Ishikawa (cell line): ENCODE measurements at regions not wholly inside any gene's neighbourhood (a gene's known extent, or its start where the extent isn't known, plus 50 kb on each side); places are given as distances from the start of the nearest gene placed in this dataset.

Experiments used
- CEBPB ChIP-seq: IDR thresholded peaks from 2 replicates; pipeline ENCODE4 v1.6.1; 2012
- CREB1 ChIP-seq: IDR thresholded peaks from 2 replicates; pipeline ENCODE4 v1.6.1; 2012; ENCODE audit warnings: low read depth
- EGR1 ChIP-seq: IDR thresholded peaks from 2 replicates; pipeline ENCODE4 v1.6.1; 2012
- EP300 ChIP-seq: IDR thresholded peaks from 2 replicates; pipeline ENCODE4 v1.6.1; 2012; ENCODE audit warnings: borderline replicate concordance
- FOXM1 ChIP-seq: IDR thresholded peaks from 2 replicates; pipeline ENCODE4 v1.6.1; 2012; ENCODE audit warnings: low read depth, borderline replicate concordance
- RAD21 ChIP-seq: IDR thresholded peaks from 2 replicates; pipeline ENCODE4 v1.6.1; 2012; ENCODE audit warnings: low read depth
- TAF1 ChIP-seq: IDR thresholded peaks from 2 replicates; pipeline ENCODE4 v1.6.1; 2012; ENCODE audit warnings: low read depth, mild to moderate bottlenecking
- TCF12 ChIP-seq: IDR thresholded peaks from 2 replicates; pipeline ENCODE4 v1.6.1; 2012; ENCODE audit warnings: low read depth
- TEAD4 ChIP-seq: IDR thresholded peaks from 2 replicates; pipeline ENCODE4 v1.6.1; 2012
- YY1 ChIP-seq: IDR thresholded peaks from 2 replicates; pipeline ENCODE4 v1.6.1; 2012; ENCODE audit warnings: low read depth
- TF ChIP-seq, protein P1 (sequence below): IDR thresholded peaks from 2 replicates; pipeline ENCODE4 v1.6.1; 2012
- TF ChIP-seq, protein P2 (sequence below): IDR thresholded peaks from 2 replicates; pipeline ENCODE4 v1.6.1; 2012; ENCODE audit warnings: low read depth, mild to moderate bottlenecking
- TF ChIP-seq, protein P3 (sequence below): IDR thresholded peaks from 2 replicates; pipeline ENCODE4 v1.6.1; 2012

DNA sequence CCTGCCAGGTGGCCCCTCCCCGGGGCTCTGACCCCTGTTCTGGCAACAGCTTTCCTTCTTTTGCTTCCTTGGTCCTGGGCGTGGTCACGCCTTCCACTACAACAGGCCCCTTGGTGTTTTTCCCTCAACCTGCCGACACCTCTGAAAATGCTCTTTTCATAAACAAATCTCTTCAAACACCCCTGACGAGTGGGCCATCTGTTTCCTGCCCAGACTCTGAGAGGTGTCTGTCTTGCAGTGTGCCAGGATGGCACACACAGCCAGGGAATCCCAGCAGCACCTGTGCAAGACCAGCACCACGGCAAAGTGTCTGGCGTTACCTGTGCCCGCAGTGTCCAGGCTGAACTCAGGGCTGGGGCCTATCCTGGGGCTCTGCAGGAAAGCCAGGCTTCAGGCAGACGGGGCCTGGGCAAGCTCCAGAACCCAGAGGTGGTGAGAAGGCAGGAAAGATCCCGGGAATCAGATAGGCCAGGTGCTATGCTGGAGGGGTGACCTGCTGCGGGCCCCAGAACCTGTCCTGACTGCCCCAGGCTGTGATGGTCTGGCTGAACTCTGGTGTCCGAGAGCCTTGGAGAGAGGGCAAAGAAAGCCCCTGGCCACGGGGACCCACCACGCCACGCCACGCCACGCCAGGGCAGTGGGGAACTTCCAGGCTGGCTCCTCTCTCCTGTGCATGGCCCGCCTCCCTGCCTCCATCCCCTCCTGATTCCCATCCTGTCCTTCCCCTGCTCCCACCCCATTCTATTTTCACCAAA lies 88.9 kb downstream of the SIK1 start:
- TF ChIP-seq, protein P1, sequence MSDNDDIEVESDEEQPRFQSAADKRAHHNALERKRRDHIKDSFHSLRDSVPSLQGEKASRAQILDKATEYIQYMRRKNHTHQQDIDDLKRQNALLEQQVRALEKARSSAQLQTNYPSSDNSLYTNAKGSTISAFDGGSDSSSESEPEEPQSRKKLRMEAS = no peak
- TF ChIP-seq CEBPB = no peak

DNA sequence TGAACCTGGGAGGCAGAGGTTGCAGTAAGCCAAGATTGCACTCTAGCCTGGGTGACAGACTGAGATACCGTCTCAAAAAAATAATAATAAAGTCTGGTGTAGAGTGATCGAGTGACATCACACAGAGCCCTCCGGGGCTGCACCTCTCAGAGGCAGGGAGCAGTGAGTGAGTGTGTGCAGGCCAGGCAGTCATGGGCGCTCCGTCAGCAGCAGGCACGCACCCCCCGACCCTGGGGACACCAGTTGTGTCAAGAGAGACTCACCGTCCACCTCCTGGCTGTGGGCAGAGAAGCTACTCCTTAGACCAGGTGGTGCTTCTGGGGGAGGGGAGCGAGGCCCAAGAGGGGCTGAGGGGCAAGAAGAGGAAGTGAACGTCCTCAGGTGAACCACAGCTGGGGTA lies 91.8 kb downstream of the SIK1 start:
- no peak for TF ChIP-seq CEBPB
- no peak for TF ChIP-seq EGR1
- TF ChIP-seq, protein P1 = no peak
- no peak for TF ChIP-seq YY1
- TF ChIP-seq TAF1 = no peak
- TF ChIP-seq FOXM1 = no peak
- TF ChIP-seq, protein P2, sequence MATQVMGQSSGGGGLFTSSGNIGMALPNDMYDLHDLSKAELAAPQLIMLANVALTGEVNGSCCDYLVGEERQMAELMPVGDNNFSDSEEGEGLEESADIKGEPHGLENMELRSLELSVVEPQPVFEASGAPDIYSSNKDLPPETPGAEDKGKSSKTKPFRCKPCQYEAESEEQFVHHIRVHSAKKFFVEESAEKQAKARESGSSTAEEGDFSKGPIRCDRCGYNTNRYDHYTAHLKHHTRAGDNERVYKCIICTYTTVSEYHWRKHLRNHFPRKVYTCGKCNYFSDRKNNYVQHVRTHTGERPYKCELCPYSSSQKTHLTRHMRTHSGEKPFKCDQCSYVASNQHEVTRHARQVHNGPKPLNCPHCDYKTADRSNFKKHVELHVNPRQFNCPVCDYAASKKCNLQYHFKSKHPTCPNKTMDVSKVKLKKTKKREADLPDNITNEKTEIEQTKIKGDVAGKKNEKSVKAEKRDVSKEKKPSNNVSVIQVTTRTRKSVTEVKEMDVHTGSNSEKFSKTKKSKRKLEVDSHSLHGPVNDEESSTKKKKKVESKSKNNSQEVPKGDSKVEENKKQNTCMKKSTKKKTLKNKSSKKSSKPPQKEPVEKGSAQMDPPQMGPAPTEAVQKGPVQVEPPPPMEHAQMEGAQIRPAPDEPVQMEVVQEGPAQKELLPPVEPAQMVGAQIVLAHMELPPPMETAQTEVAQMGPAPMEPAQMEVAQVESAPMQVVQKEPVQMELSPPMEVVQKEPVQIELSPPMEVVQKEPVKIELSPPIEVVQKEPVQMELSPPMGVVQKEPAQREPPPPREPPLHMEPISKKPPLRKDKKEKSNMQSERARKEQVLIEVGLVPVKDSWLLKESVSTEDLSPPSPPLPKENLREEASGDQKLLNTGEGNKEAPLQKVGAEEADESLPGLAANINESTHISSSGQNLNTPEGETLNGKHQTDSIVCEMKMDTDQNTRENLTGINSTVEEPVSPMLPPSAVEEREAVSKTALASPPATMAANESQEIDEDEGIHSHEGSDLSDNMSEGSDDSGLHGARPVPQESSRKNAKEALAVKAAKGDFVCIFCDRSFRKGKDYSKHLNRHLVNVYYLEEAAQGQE = no peak
- no peak for TF ChIP-seq EP300
- TF ChIP-seq TCF12 = no peak
- no peak for TF ChIP-seq CREB1
- TF ChIP-seq, protein P3, sequence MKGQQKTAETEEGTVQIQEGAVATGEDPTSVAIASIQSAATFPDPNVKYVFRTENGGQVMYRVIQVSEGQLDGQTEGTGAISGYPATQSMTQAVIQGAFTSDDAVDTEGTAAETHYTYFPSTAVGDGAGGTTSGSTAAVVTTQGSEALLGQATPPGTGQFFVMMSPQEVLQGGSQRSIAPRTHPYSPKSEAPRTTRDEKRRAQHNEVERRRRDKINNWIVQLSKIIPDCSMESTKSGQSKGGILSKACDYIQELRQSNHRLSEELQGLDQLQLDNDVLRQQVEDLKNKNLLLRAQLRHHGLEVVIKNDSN = no peak
- TF ChIP-seq TEAD4 = no peak
- no peak for TF ChIP-seq RAD21

DNA sequence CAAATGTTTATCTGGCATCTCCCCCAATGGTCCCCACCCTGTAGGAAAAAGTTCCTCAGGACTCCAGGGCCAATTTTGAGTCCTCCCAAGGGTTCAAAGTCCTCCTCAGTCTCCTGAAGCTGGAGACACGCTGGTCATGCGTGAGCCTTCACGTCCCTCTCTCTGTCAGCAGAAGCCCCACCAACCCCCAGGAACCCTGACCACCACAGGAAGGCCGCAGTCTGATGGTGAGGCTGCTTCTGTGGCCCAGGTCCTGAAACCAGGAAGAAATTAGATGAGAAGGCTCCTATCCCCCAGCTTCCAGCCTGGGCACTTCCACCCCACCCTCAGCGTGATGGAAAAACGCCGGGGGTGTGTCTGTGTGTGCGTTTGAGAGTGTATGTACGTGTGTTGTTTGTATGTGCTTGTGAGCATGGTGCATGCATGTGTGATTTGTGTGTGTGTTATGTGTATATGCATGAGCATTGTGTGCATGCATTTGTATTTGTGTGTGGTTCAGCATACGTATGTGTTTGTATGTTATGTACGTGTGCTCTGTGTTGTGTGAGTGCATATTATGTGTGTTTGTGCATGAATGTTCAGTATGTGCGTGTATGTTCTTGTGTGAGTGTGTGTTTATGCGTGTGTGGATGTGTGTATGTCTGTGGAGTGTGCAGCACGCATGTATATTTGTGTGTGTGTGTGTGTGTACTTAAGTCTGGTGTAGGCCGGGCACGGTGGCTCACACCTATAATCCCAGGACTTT lies 92.5 kb downstream of the SIK1 start:
- TF ChIP-seq, protein P3 = no peak
- TF ChIP-seq CEBPB = no peak
- TF ChIP-seq, protein P1 = no peak
- TF ChIP-seq TAF1 = no peak
- no peak for TF ChIP-seq EGR1
- no peak for TF ChIP-seq TCF12
- TF ChIP-seq CREB1 = no peak
- no peak for TF ChIP-seq FOXM1
- TF ChIP-seq TEAD4 = no peak
- no peak for TF ChIP-seq EP300

DNA sequence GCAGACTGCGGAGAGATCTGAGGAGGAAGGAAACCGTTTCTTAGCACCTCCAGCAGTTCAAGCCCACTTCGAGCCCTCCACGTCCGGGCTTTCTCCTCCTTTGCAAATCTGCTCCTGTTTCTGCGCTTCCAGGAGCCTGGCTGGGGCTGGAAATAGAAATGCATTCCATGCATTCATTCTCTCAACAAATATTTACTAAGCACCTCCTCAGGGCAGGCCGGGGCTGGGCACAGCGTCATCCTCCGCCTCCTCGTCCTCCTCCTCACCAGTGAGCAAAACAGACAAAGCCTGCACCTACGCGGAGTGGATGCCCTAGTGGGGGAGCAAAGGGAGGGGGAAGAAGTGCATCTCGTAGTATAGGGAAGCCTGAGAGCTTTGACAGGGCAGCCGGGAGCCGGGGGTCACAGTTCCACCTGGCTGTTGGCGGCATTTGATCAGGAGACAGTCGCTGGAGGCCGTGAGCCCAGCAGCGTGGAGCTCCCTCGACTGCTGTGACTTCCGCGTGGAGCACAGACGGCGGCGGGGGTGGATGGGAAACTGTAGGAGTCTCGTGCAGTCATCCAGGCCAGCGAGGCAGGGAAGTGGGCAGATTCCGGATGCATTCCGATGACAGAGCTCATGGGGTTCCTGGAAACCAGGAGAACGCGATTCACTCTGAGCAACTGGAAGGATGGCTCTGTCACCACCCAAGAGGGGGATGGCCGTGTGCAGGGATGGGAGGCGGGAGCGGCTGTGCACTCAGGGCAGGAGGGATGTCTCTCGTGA lies 93.5 kb downstream of the SIK1 start:
- TF ChIP-seq, protein P3 = no peak
- TF ChIP-seq TEAD4 = peak; percentile 82

DNA sequence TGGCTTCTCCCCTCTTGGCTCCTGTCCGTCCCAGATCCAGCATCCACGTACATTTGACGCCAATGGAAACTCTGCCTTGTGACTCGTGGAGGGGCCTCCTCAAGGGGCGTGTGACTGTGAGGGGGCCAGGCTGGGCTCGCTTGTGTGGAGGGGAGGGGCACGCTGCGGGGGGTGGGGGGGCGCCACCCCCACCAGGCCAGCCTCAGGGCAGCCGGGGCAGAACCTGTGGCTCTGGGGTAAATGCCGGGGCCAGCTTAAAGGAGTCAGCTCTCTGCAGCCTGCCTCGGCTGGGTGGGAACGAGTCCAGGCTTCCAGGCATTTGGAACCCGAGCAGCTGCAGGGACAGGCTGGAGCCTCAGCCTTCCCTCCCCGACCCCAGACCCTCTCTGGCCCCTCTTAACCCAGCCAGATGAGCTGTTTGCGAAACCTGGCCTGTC lies 94.1 kb downstream of the SIK1 start:
- TF ChIP-seq TAF1 = no peak
- TF ChIP-seq FOXM1 = no peak
- no peak for TF ChIP-seq TCF12
- TF ChIP-seq CREB1 = no peak
- TF ChIP-seq TEAD4 = no peak
- TF ChIP-seq, protein P3 = no peak
- TF ChIP-seq YY1 = no peak

DNA sequence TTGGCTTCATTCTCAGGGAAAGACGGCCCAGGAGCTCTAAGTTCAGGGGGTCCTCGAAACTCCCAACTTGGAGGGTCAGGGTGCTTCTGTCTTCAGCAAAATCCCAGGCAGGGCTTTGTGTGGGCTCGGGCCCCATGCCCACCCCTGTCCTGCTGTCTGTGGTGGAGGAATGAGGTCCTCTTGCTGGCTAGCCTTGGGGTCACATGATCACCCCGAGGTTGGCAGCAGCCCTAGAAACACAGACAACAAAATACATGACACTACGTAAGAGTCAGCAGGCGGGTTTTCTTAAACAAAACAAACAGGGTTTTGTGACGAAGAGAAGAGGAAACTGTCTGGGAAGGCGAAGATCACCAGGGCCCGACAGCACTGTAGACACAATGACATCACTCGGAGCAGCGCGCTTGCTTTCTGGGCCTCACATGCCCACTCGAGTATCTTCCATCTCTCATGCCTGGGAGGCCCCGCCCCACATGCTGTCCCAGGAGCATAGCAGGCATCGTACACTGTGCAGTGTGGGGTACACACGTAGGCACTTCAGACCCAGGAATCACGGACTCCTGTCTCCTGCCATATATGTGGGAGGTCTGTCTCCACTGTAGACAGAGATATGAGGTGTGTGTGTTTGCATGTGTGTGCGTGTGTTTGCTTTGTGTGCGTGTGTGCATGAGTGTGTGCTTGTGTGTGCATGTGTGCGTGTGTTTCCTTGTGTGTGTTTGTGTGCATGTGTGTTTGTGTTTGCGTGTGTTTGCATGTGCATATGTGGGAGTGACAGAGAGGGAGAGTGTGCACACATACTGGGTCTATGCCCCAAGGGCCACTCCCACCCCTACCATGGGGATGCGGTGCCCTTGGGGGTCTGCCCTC lies 94.7 kb downstream of the SIK1 start:
- TF ChIP-seq, protein P3 = peak; percentile 53
- no peak for TF ChIP-seq TAF1
- TF ChIP-seq RAD21 = no peak
